Activated CD8-positive, alpha-beta T cell treated with anti-CD3 and anti-CD28 coated beads, Interleukin-2, amount 10 ng/mL, durations not matched to agents 7 days and 5 days (primary cell): ENCODE measurements at regions not wholly inside any gene's neighbourhood (a gene's known extent, or its start where the extent isn't known, plus 50 kb on each side); places are given as distances from the start of the nearest gene placed in this dataset.

Experiments
- ATAC-seq: fragments of 150-1000 bp; cut with Tn5 transposase; one replicate; pipeline ENCODE4 v1.10.0; 2021; ENCODE audit warnings: moderate library complexity
- CTCF ChIA-PET: fragments of 350-600 bp; sonication (Branson Sonifier 250); formaldehyde crosslinking; loops from one replicate; lab custom pipeline; 2021; ENCODE audit warnings: antibody characterized with exemption; lab: Charles Lee
- POLR2A ChIA-PET: fragments of 350-600 bp; sonication (Branson Sonifier 250); formaldehyde crosslinking; loops from one replicate; lab custom pipeline; 2021; ENCODE audit warnings: antibody characterized with exemption; lab: Charles Lee
- DNase-seq: peaks from one replicate; pipeline ENCODE4 v3.0.0-alpha.2; 2020
- H3K27ac Mint-ChIP-seq: one replicate; pipeline ENCODE4 v1.8.0; 2021; ENCODE audit warnings: mild to moderate bottlenecking, mixed read lengths
- H3K27me3 Mint-ChIP-seq: one replicate; pipeline ENCODE4 v1.8.0; 2021; ENCODE audit warnings: low read depth, mixed read lengths
- H3K36me3 Mint-ChIP-seq: one replicate; pipeline ENCODE4 v1.8.0; 2021; ENCODE audit warnings: low read depth, mixed read lengths
- H3K4me1 Mint-ChIP-seq: one replicate; pipeline ENCODE4 v1.8.0; 2021; ENCODE audit warnings: low read depth, mixed read lengths
- H3K4me3 Mint-ChIP-seq: one replicate; pipeline ENCODE4 v1.8.0; 2021; ENCODE audit warnings: mild to moderate bottlenecking, mixed read lengths
- H3K9me3 Mint-ChIP-seq: one replicate; pipeline ENCODE4 v1.8.0; 2022; ENCODE audit warnings: mixed read lengths; ENCODE audit not compliant: insufficient read depth

DNA sequence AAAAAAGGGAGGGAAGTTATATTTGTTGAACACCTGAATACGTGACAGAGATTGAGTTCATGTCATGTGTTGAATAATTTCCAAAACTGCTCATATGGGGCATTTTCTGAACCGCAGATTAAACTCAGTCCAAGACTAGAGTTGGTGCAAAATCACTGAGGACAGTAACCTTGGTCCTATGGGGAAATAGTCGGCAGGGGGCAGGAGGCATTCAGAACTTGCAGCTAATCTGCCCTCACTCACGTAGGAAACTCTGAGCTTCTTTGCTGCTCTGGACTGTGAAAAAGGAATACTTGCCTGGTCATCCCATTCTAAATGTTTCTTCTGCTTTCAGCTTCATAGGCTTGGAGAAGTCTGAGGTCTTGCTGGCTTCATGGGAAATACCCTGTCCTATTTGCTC lies 228.3 kb upstream of the ZP4 start:
- no peaks in the 10 kb centered on the region for H3K4me1 Mint-ChIP-seq

DNA sequence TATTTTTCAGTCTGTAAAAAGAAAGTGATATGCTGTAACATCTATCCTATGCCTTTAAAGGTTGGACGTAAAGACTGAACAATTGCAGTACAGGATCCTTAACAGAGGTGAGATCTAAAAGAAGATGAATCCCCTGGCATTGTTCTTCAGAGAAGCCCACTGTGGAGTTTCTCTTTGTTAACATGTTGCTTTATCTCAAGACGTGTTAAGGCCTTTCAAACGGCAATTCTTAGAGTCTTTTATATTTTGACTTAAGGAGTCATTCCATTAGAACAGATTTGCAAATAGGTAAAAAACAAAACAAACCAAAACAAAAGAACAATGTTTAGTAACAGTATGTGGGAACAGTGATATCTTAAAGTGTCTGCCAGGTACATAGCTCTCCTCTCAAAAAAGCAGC lies 225.1 kb upstream of the ZP4 start:
- POLR2A ChIA-PET: no interaction called here
- H3K9me3 Mint-ChIP-seq: peaks cover 4% of the 10 kb centered on the region
- H3K4me1 Mint-ChIP-seq: no peaks in the 10 kb centered on the region
- H3K36me3 Mint-ChIP-seq: no peaks in the 10 kb centered on the region
- no peaks in the 10 kb centered on the region for H3K27me3 Mint-ChIP-seq
- CTCF ChIA-PET: no interaction called here
- DNase-seq (no peak), ATAC-seq (no peak)
- no peak overlapping the region for H3K4me3 Mint-ChIP-seq
- no peak overlapping the region for H3K27ac Mint-ChIP-seq

More for the DNA sequence above, 228.3 kb upstream of the ZP4 start:
- Mint-ChIP-seq H3K27me3 (no peaks in the 10 kb centered on the region), H3K36me3 (no peaks in the 10 kb centered on the region), H3K4me3 (no peak overlapping the region), H3K27ac (no peak overlapping the region), H3K9me3 (peaks cover 4% of the 10 kb centered on the region)
- ChIA-PET POLR2A (no interaction called here), CTCF (no interaction called here)
- DNase-seq: no peak
- no peak for ATAC-seq

DNA sequence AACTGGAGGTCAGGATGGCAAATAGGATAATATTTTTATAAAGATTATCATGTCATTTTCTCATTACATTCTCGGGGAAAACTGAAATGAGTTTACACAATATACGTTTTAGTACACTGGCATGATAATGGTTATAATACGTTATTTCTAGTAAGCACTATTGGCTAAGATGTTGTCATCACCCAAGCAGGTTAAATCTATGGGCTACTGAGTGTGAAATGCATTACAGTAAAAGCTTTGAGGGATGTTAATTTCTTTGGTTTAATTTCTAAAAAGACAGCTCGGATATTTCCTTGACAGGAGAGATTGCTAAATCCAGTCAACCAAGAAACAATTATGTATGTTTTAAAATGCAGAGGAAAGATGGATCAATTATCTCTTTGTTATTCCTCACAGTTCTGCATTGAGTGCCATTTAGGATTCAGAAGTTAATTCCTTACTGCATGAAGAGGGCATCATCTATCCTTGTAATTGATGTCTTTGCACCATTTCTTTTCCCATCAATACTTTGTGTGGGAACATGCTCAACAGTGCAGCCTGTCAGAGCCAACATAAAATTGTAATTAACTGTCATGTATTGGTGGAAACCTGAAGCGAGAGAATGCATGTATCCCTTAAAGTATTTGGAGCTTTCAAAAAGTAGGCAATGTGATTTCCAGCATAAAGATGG lies 222.4 kb upstream of the ZP4 start:
- ATAC-seq (no peak), DNase-seq (no peak)
- CTCF ChIA-PET: no interaction called here

DNA sequence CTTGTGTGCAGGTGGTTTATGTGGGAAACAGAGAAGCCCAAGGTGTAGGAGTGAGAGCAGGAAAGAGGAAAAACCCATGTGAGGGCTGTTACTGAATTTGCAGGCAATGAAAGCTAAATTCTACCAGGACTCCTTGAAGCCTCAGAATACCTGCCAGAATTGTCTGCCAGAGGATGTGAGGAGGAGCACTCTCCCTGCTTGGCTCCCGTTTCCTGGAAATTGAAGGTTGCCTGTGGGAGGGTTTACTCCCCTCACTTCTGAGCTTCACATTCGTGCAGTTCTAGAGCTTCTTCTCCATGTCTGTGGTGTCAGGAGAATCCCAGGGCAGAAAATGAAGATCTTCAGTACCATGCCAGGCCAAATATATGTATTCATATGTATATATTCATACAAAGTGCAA lies 220.8 kb upstream of the ZP4 start:
- Mint-ChIP-seq H3K36me3 (no peaks in the 10 kb centered on the region), H3K4me1 (no peaks in the 10 kb centered on the region), H3K4me3 (no peak overlapping the region), H3K27me3 (no peaks in the 10 kb centered on the region), H3K9me3 (no peaks in the 10 kb centered on the region), H3K27ac (no peak overlapping the region)
- ChIA-PET POLR2A (no interaction called here), CTCF (no interaction called here)
- ATAC-seq (no peak), DNase-seq (no peak)

More for the DNA sequence above, 222.4 kb upstream of the ZP4 start:
- POLR2A ChIA-PET: no interaction called here
- H3K4me3 Mint-ChIP-seq: no peak overlapping the region
- no peaks in the 10 kb centered on the region for H3K4me1 Mint-ChIP-seq
- H3K27me3 Mint-ChIP-seq: no peaks in the 10 kb centered on the region
- peaks cover 4% of the 10 kb centered on the region for H3K9me3 Mint-ChIP-seq
- H3K36me3 Mint-ChIP-seq: no peaks in the 10 kb centered on the region
- H3K27ac Mint-ChIP-seq: no peak overlapping the region

DNA sequence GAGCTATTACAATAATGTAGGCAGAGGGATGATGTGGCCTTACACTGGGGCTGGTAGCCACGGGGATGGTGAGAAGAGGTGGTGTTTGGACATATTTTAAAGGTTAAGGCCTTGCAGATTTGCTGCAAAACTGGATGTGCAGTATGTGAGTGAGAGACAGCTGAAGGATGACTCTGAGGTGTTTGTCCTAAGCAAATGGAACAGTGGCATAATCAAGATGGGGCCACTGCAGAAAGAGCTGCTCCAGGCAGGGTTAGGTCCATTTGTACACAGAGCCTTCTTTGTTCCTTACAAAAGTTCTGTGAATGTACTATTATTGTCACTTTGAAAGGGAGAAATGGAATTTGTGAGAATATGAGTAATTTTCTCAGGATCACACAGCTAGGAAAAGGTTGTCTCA lies 220.4 kb upstream of the ZP4 start:
- DNase-seq (no peak), ATAC-seq (no peak)
- Mint-ChIP-seq H3K27me3 (no peaks in the 10 kb centered on the region), H3K4me3 (no peak overlapping the region), H3K36me3 (no peaks in the 10 kb centered on the region), H3K27ac (no peak overlapping the region), H3K4me1 (no peaks in the 10 kb centered on the region), H3K9me3 (no peaks in the 10 kb centered on the region)
- CTCF ChIA-PET: no interaction called here
- POLR2A ChIA-PET: no interaction called here

DNA sequence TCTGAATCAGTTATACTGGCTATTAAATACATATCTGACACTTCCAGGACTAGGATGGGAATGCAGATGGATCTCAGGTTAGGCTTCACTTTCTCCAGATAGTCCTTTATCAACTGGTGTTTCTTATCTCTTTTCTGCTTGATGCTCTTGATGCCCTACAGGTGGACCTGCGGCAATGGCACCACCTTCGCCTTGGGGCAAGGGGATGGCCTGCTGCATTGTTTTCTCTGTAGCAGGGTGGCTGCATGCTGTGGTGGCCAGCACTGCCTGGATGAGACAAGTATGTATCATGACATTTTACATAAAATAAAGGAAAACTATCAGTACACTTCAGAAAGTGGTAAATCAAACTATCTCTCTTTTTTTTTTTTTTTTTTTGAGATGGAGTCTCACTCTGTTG lies 217.7 kb upstream of the ZP4 start:
- H3K4me3 Mint-ChIP-seq: no peak overlapping the region
- ChIA-PET CTCF (no interaction called here), POLR2A (no interaction called here)
- DNase-seq (no peak), ATAC-seq (no peak)
- H3K27me3 Mint-ChIP-seq: no peaks in the 10 kb centered on the region
- H3K9me3 Mint-ChIP-seq: no peaks in the 10 kb centered on the region
- no peaks in the 10 kb centered on the region for H3K4me1 Mint-ChIP-seq
- no peaks in the 10 kb centered on the region for H3K36me3 Mint-ChIP-seq
- H3K27ac Mint-ChIP-seq: no peak overlapping the region

DNA sequence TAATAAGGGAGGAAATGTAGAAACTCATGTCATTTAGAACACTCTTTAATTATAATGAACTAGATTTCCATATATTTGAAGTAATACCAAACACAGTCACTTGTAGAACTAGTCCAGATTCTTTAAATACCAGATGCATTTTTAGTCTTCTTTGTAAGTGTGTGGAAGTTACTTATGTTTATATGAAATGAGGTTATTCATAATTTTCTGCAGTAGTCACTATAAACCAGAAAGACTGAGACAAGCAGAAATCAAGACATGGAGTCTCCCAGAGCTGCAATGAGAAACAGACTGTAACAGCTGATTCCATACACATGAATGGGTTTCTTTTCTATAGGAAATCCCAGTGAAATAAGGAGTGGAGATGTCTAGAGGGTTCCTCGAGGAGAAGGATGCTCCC lies 216.6 kb upstream of the ZP4 start:
- no peaks in the 10 kb centered on the region for H3K9me3 Mint-ChIP-seq
- no peaks in the 10 kb centered on the region for H3K27me3 Mint-ChIP-seq
- no peaks in the 10 kb centered on the region for H3K36me3 Mint-ChIP-seq

DNA sequence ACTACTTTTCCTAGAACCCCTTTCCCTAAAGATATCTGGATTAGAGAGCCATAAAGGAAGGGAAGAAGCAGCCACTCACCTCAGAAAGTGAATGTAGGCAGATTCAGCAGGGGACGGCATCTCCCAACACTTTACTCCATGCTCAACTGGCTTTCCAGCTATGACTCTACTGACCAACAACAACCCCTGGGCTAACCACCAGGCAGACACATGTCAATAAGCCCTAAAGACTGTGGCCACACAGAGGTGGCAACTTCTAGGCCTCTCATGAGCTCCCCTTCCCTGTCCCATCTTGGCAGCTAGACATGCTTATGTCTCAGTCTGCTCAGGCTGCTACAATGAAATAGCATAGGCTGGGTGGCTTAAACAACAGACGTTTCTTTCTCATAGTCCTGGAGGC lies 214.0 kb upstream of the ZP4 start:
- no peak for ATAC-seq
- peaks cover 4% of the 10 kb centered on the region for H3K9me3 Mint-ChIP-seq
- H3K36me3 Mint-ChIP-seq: no peaks in the 10 kb centered on the region
- DNase-seq: no peak
- H3K27me3 Mint-ChIP-seq: no peaks in the 10 kb centered on the region
- POLR2A ChIA-PET: no interaction called here
- no peaks in the 10 kb centered on the region for H3K4me1 Mint-ChIP-seq
- H3K27ac Mint-ChIP-seq: no peak overlapping the region
- CTCF ChIA-PET: no interaction called here
- H3K4me3 Mint-ChIP-seq: no peak overlapping the region

More for the DNA sequence above, 216.6 kb upstream of the ZP4 start:
- no peak for DNase-seq
- POLR2A ChIA-PET: no interaction called here
- CTCF ChIA-PET: no interaction called here
- no peak for ATAC-seq
- Mint-ChIP-seq H3K27ac (no peak overlapping the region), H3K4me3 (no peak overlapping the region), H3K4me1 (no peaks in the 10 kb centered on the region)

DNA sequence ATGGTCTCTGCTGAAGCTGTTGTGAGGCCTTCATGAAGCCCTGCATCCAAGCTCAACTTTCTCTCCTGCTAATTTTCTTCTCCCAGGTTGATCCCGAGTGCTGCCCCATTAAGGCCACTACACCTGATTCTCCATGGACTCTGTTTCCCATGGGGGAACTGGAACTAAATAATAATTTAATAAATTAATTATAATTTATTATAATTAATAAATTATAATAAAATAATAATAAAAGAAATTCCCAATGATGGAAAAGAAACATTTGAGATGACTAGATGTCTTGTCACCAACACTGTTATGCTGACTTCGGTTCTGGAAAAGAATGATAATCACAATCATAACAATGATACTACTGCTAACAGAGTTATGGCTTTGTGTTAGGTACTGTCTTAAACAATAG lies 211.2 kb upstream of the ZP4 start:
- Mint-ChIP-seq H3K9me3 (peaks cover 8% of the 10 kb centered on the region), H3K27me3 (no peaks in the 10 kb centered on the region), H3K4me3 (no peak overlapping the region), H3K4me1 (no peaks in the 10 kb centered on the region), H3K36me3 (no peaks in the 10 kb centered on the region), H3K27ac (no peak overlapping the region)
- ATAC-seq (no peak), DNase-seq (no peak)
- ChIA-PET POLR2A (no interaction called here), CTCF (no interaction called here)

DNA sequence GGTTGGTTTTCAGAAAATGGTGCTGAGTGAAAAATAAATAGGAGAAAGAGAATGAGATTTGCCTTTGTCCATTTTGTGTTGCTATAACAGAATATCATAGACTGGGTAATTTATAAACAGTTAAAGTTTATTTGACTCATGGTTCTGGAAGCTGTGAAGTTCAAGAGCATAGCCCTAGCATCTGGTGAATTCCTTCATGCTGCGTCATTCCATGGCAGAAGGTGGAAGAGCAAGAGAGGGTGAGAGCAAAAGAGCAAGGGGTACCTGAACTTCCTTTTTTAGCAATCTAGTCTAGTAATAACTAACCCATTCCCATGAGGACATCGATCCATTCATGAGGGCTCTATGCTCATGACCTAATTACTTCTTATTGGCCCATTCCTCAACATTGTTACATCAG lies 209.1 kb upstream of the ZP4 start:
- peaks cover 8% of the 10 kb centered on the region for H3K9me3 Mint-ChIP-seq
- no peak overlapping the region for H3K4me3 Mint-ChIP-seq
- H3K4me1 Mint-ChIP-seq: no peaks in the 10 kb centered on the region
- H3K36me3 Mint-ChIP-seq: no peaks in the 10 kb centered on the region
- H3K27ac Mint-ChIP-seq: no peak overlapping the region
- CTCF ChIA-PET: no interaction called here
- POLR2A ChIA-PET: no interaction called here
- DNase-seq (no peak), ATAC-seq (no peak)
- H3K27me3 Mint-ChIP-seq: no peaks in the 10 kb centered on the region

DNA sequence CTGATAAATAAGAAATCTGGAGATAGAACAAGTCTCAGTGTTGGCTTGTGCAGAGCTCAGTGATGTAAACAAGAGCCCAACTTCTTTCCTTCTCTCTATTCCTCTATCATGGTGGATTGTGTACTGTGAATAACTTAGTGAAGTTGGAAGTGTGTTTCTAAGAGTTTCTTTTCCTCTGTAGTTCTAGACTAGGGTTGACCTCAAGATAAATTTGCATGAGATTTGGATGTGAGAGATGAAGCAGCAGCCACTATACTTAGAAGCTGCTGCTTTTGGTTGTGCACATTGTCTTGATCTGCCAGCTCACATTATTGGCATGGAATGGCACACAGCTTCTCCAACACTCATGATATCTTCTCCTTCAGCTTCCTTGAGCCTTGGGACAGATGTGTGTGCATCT lies 198.9 kb upstream of the ZP4 start:
- Mint-ChIP-seq H3K27me3 (no peaks in the 10 kb centered on the region), H3K9me3 (no peaks in the 10 kb centered on the region), H3K27ac (no peak overlapping the region), H3K4me1 (no peaks in the 10 kb centered on the region), H3K36me3 (no peaks in the 10 kb centered on the region), H3K4me3 (no peak overlapping the region)
- no peak for DNase-seq
- ChIA-PET CTCF (no interaction called here), POLR2A (no interaction called here)
- no peak for ATAC-seq

DNA sequence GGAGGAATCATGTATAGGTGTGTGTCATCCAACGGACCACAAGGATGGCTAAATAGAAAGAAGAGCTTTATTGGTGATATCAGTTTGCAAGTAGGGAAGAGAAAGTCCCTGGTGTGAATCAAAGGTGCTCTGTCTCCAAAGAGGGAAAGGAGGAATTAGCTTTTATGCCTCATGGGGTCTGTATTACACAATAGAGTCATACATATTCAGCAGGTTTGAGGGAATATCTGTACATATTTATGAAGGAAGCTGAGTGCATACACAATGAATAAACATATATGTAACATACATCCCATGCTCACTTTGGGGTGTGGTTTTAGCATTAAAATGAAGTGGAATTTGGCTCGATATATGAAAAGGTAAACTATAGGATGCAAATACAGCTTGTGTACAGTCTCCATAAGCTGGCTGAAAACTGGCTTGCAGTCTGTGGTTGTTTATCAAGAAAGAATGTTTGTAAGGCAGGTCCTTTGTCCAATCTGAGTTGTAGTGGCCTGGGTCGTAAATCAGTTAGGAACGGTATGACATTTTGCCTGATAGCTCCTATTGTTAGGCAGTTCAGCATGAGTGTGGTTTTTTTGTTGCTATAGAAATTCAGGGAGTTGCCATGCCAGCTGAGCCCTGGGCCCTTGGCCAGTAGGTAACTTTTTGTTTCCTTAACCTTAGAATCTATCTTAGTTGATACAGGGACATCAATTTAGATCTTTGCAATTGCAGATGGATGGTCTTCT lies 198.0 kb upstream of the ZP4 start:
- POLR2A ChIA-PET: no interaction called here
- Mint-ChIP-seq H3K4me1 (no peaks in the 10 kb centered on the region), H3K27ac (no peak overlapping the region), H3K4me3 (no peak overlapping the region), H3K27me3 (no peaks in the 10 kb centered on the region), H3K9me3 (peaks cover 6% of the 10 kb centered on the region), H3K36me3 (no peaks in the 10 kb centered on the region)
- DNase-seq (no peak), ATAC-seq (no peak)
- CTCF ChIA-PET: no interaction called here

DNA sequence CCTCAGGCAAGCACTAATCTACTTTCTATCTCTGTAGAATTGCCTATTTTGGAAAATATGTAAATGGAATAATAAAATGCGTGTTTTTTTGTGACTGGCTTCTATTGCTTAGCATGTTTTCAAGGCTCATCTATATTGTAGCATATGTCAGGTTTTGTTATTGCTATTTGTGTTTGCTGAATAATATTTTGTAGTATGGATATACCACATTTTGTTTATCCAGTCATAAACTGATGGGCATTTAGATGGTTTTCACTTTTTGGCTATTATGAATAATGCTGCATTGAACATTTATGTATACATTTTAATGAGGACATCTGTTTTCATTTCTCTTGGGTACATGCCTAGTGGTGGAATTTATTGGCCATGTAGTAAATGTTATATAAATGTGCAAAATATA lies 183.3 kb upstream of the ZP4 start:
- Mint-ChIP-seq H3K4me1 (no peaks in the 10 kb centered on the region), H3K9me3 (peaks cover 7% of the 10 kb centered on the region), H3K4me3 (no peak overlapping the region), H3K27me3 (no peaks in the 10 kb centered on the region), H3K27ac (no peak overlapping the region), H3K36me3 (no peaks in the 10 kb centered on the region)
- no peak for DNase-seq
- ChIA-PET CTCF (no interaction called here), POLR2A (no interaction called here)
- ATAC-seq: no peak
